Right lobe of liver (tissue), 6 donors: ENCODE measurements at regions not wholly inside any gene's neighbourhood (a gene's known extent, or its start where the extent isn't known, plus 50 kb on each side); places are given as distances from the start of the nearest gene placed in this dataset.
A peak's percentile ranks its signal among the peaks of the same experiment; 100 is the strongest.

Experiments
- ATAC-seq, 4 donors: fragments of 200-7000 bp; cut with Tn5 transposase; one replicate each; pipeline ENCODE4 v1.9.1; 2020; ENCODE audit warnings: mild to moderate bottlenecking in 4 of 4, moderate library complexity in 4 of 4
- DNase-seq, 3 donors: peaks; one replicate each; pipeline ENCODE4 v3.0.0-alpha.2; 2020
- H3K27ac ChIP-seq, 3 donors: fragments of 200-600 bp; one replicate each; pipeline ENCODE4 v1.8.0; 2022
- H3K27me3 ChIP-seq, 2 donors: fragments of 200-600 bp; one replicate each; pipeline ENCODE4 v1.8.0; 2022
- H3K36me3 ChIP-seq, 4 donors: fragments of 200-600 bp; sonication (generic) in 1 of 4; one replicate each; pipeline versions ENCODE4 v1.5.1 to v1.8.0; 2017 to 2022; ENCODE audit warnings: control low read depth in 1 of 4
- H3K4me1 ChIP-seq, 4 donors: fragments of 200-600 bp; sonication (generic) in 1 of 4; one replicate each; pipeline versions ENCODE4 v1.5.1 to v1.8.0; 2017 to 2022; ENCODE audit warnings: control low read depth in 1 of 4
- H3K4me3 ChIP-seq, 3 donors: fragments of 200-600 bp; one replicate each; pipeline ENCODE4 v1.8.0; 2022
- H3K9me3 ChIP-seq, 4 donors: fragments of 200-600 bp; sonication (generic) in 1 of 4; one replicate each; pipeline versions ENCODE4 v1.5.1 to v1.8.0; 2017 to 2022; ENCODE audit warnings: control low read depth in 1 of 4
- CTCF ChIP-seq, 4 donors: fragments of 200-600 bp in 3 of 4; fragments of 450-650 bp in 1 of 4; IDR thresholded peaks; one replicate each; pipeline versions ENCODE4 v1.5.1 to v1.8.0; 2016 to 2022; ENCODE audit warnings: antibody characterized with exemption in 4 of 4, mild to moderate bottlenecking in 2 of 4
- POLR2A ChIP-seq: fragments of 450-650 bp; IDR thresholded peaks from one replicate; pipeline ENCODE4 v1.6.1; 2017; ENCODE audit warnings: antibody characterized with exemption, mild to moderate bottlenecking
- WGBS: methylation state at CpG from one replicate; pipeline ENCODE4 v1.1.6; 2018; ENCODE audit warnings: low coverage, low lambda C conversion rate; ENCODE audit not compliant: insufficient coverage; ENCODE audit errors: missing lambda C conversion rate; 5-methylcytosine and 5-hydroxymethylcytosine counted together
- intact Hi-C, 2 donors: fragments of 100-400 bp; cut with DNase I; formaldehyde crosslinking; loops; one replicate each; pipeline versions ENCODE4 v1.11.2 to v1.14.1; 2022
- donor health status: DM: no; HTN: yes; CAD: no.
- donor health status: DM: no; HTN: no; CAD: no.
- donor health status: DM: no; HTN: no; CAD: no.
- donor health status: DM: no; HTN: yes; CAD: no.
- donor health status: DM: no; HTN: yes; CAD: no.

GRCh38 chr7:32428546-32428945, 61.6 kb downstream of the LSM5 start:
- no peaks in the 10 kb centered on the region for H3K9me3 ChIP-seq
- no peak overlapping the region for H3K27ac ChIP-seq
- H3K27me3 ChIP-seq, result no peaks in the 10 kb centered on the region
- peaks cover 0 to 8% (median 0%) of the 10 kb centered on the region in 4 donors for H3K4me1 ChIP-seq
- H3K36me3 ChIP-seq, result no peaks in the 10 kb centered on the region
- intact Hi-C loops, result no loop called here
- H3K4me3 ChIP-seq, result no peak overlapping the region
- ATAC-seq (no peak), DNase-seq (no peak)
- TF ChIP-seq POLR2A (no peak), CTCF (IDR thresholded peaks at IDR 0.05) (no peak)
- WGBS, result 6% methylated on average over 4 of the region's 13 CpGs

DNA sequence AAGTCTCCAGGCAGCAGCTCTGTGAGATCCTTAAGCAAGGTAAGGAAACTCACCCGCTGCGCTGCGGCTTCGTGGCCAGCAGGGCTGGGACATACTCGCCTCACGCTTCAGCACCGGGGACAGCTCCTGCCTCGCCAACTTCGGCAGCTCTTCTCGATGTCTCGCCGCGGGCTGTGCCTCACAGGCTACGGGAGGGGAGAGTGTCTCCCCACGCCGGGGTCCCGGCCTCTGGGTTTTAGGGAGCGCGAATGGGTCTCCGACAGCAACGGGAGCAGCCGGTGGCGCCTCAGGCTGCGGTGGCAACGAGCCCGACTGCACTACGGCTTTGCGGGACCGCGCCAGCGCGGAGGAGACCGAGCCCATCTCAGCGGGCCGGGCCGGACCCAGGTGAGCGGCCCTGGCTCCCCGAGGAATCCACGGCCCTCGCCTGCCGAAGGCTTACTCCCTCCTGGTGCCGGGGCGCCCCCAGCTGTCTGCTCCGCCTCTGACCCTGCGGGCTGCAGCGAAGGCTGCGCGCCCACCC, 62.4 kb downstream of the LSM5 start:
- DNase-seq, result peak; percentile 61 to 81 (median 68)
- Histone ChIP-seq H3K27ac (no peak overlapping the region), H3K4me3 (no peak overlapping the region), H3K9me3 (no peaks in the 10 kb centered on the region), H3K36me3 (no peaks in the 10 kb centered on the region), H3K27me3 (no peaks in the 10 kb centered on the region), H3K4me1 (peaks cover 0 to 8% (median 0%) of the 10 kb centered on the region in 4 donors)
- peak; percentile 72 to 93 (median 79) for ATAC-seq
- intact Hi-C loops, result no loop called here
- no CpG with 5 or more reads among the region's 48 CpGs for WGBS
- TF ChIP-seq POLR2A (no peak), CTCF (IDR thresholded peaks at IDR 0.05) (peak in 2 of 4 donors; percentile 13 to 20)

- no peaks in the 10 kb centered on the region for H3K36me3 ChIP-seq
- no peaks in the 10 kb centered on the region for H3K4me1 ChIP-seq
- DNase-seq (no peak), ATAC-seq (no peak)
- H3K4me3 ChIP-seq, result no peak overlapping the region
- 30% methylated on average over 5 of the region's 8 CpGs for WGBS
- intact Hi-C loops, result no loop called here
- H3K9me3 ChIP-seq, result no peaks in the 10 kb centered on the region
- no peak overlapping the region for H3K27ac ChIP-seq
- TF ChIP-seq CTCF (IDR thresholded peaks at IDR 0.05), result no peak
- TF ChIP-seq POLR2A, result no peak
- H3K27me3 ChIP-seq, result no peaks in the 10 kb centered on the region
These were observed 73.3 kb downstream of the LSM5 start for GRCh38 chr7:32416846-32417245.

DNA sequence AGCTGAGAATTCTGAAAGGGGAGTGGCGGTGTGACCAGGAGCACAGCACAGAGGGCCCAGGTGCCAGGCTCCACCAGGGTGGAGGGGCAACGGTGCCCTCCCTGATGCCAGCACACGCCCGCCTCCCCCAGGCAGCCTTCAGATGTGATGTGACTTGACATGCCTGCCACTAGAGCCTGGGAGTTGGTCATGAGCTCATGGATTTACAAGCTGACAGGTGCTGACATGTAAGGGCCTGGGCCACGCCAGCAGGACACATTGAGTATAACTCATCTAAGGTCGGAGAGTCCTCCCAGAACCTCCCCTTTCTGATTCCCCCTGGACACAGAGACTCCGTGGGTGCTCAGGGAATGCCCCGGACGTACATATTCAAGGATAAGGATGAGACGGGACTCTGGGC, 74.2 kb downstream of the LSM5 start:
- no peak overlapping the region for H3K4me3 ChIP-seq
- no peaks in the 10 kb centered on the region for H3K36me3 ChIP-seq
- DNase-seq, result no peak
- intact Hi-C loops, result no loop called here
- no peaks in the 10 kb centered on the region for H3K4me1 ChIP-seq
- no peak overlapping the region for H3K27ac ChIP-seq
- peak in 1 of 4 donors; percentile 34 for ATAC-seq
- WGBS, result no CpG with 5 or more reads among the region's 10 CpGs
- no peaks in the 10 kb centered on the region for H3K27me3 ChIP-seq
- no peaks in the 10 kb centered on the region for H3K9me3 ChIP-seq
- TF ChIP-seq POLR2A, result no peak
- no peak for TF ChIP-seq CTCF (IDR thresholded peaks at IDR 0.05)

DNA sequence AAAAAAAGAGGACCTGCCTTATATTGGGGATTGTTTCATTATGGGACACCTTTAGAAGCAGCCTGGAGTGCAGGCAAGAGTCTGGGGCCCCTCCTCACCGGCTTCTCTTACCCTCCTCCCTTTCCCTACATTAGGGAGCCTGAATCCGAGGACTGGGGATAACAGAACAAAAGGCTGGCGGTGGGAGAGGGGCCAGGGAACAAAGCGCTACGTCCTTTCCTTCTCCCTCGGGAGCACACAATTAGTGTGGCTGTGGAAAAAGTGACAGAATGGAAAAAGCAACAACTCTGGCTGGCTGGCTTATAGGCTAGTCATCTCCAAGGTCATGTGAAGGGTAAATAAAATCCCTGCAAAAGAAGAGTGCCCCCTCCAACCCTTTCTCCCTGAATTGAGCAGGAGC, 74.7 kb downstream of the LSM5 start:
- Histone ChIP-seq H3K36me3 (no peaks in the 10 kb centered on the region), H3K9me3 (no peaks in the 10 kb centered on the region), H3K27ac (no peak overlapping the region), H3K4me1 (no peaks in the 10 kb centered on the region), H3K27me3 (no peaks in the 10 kb centered on the region), H3K4me3 (no peak overlapping the region)
- 48% methylated on average over 6 of the region's 6 CpGs for WGBS
- ATAC-seq (no peak), DNase-seq (no peak)
- TF ChIP-seq POLR2A (no peak), CTCF (IDR thresholded peaks at IDR 0.05) (no peak)
- intact Hi-C loops, result no loop called here
